H1 (cell line): ENCODE measurements at regions not wholly inside any gene's neighbourhood (a gene's known extent, or its start where the extent isn't known, plus 50 kb on each side); places are given as distances from the start of the nearest gene placed in this dataset.

ENCODE experiments used
- CTCF ChIA-PET: fragments of 300-600 bp; sonication (Branson Sonifier 250); formaldehyde crosslinking; loops from one replicate; lab custom pipeline; 2021; ENCODE audit not compliant: partially characterized antibody; lab: Charles Lee
- POLR2A ChIA-PET: fragments of 300-600 bp; sonication (Branson Sonifier 250); formaldehyde crosslinking; loops from one replicate; lab custom pipeline; 2021; ENCODE audit warnings: inconsistent platforms; ENCODE audit not compliant: partially characterized antibody; lab: Charles Lee
- DNase-seq, 2 experiments: peaks; one replicate each; pipeline versions ENCODE4 v3.0.0 to v3.0.0-alpha.2; 2010 to 2022; ENCODE audit warnings: low spot score in 2 of 2, low read depth in 1 of 2, mixed read lengths in 1 of 2
- FAIRE-seq: peaks from 2 replicates; lab custom pipeline; 2011; peaks lifted over from hg19 to GRCh38; lab: Jason Lieb, UNC
- H2AFZ ChIP-seq: 2 replicates; pipeline ENCODE4 v1.8.1; 2012; ENCODE audit warnings: low read length, inconsistent platforms
- H2AK5ac ChIP-seq: 2 replicates; pipeline ENCODE4 v1.6.1; 2013; ENCODE audit warnings: low read depth, low read length
- H2BK120ac ChIP-seq: replicated peaks from 2 replicates; pipeline ENCODE3; 2013; ENCODE audit warnings: low read depth, low read length, inconsistent platforms
- H2BK12ac ChIP-seq: 2 replicates; pipeline ENCODE4 v1.6.1; 2013; ENCODE audit warnings: low read depth, low read length
- H2BK15ac ChIP-seq: 2 replicates; pipeline ENCODE4 v1.6.1; 2013; ENCODE audit warnings: low read length
- H2BK20ac ChIP-seq: 2 replicates; pipeline ENCODE4 v1.6.1; 2013; ENCODE audit warnings: low read length
- H2BK5ac ChIP-seq: 2 replicates; pipeline ENCODE4 v1.6.1; 2013; ENCODE audit warnings: low read depth, low read length
- H3K14ac ChIP-seq: 2 replicates; pipeline ENCODE4 v1.6.1; 2013; ENCODE audit warnings: inconsistent platforms; ENCODE audit not compliant: insufficient read length
- H3K18ac ChIP-seq: 2 replicates; pipeline ENCODE4 v1.6.1; 2013; ENCODE audit warnings: low read length; ENCODE audit errors: extremely low read depth
- H3K23ac ChIP-seq: 2 replicates; pipeline ENCODE4 v1.6.1; 2013; ENCODE audit warnings: inconsistent platforms; ENCODE audit not compliant: insufficient read length
- H3K23me2 ChIP-seq: 2 replicates; pipeline ENCODE4 v1.6.1; 2013; ENCODE audit warnings: low read depth, low read length
- H3K27ac ChIP-seq: 2 replicates; pipeline ENCODE4 v1.6.1; 2011; ENCODE audit warnings: low read depth, low read length, inconsistent platforms
- H3K27me3 ChIP-seq, 4 experiments: replicated peaks in 1 of 4; 1 replicate in 1 of 4; 2 replicates in 3 of 4; pipeline versions ENCODE4 v1.6.1 to v1.8.1; 2011 to 2013; ENCODE audit warnings: low read length in 3 of 4, mild to moderate bottlenecking in 3 of 4, inconsistent platforms in 2 of 4, mixed read lengths in 2 of 4, moderate library complexity in 1 of 4; ENCODE audit not compliant: control insufficient read depth in 3 of 4, insufficient read depth in 3 of 4; ENCODE audit errors: extremely low read depth in 1 of 4
- H3K36me3 ChIP-seq, 4 experiments: 2 replicates each; pipeline versions ENCODE4 v1.6.1 to v1.8.1; 2011 to 2013; ENCODE audit warnings: mild to moderate bottlenecking in 4 of 4, low read length in 3 of 4, moderate library complexity in 2 of 4, control low read depth in 1 of 4, inconsistent platforms in 1 of 4; ENCODE audit not compliant: insufficient read depth in 4 of 4, control insufficient read depth in 2 of 4
- H3K4ac ChIP-seq: replicated peaks from 2 replicates; pipeline ENCODE3; 2013; ENCODE audit warnings: low read length, low read depth, mixed read lengths, inconsistent platforms; ENCODE audit not compliant: insufficient read length
- H3K4me1 ChIP-seq, 4 experiments: replicated peaks in 1 of 4; 1 replicate in 1 of 4; 2 replicates in 3 of 4; pipeline versions ENCODE4 v1.6.1 to v1.8.1; 2011 to 2013; ENCODE audit warnings: low read length in 3 of 4, inconsistent platforms in 2 of 4, mixed read lengths in 1 of 4; ENCODE audit not compliant: insufficient read depth in 4 of 4, control insufficient read depth in 3 of 4
- H3K4me2 ChIP-seq, 2 experiments: 2 replicates each; pipeline versions ENCODE4 v1.6.1 to v1.8.1; 2011 to 2013; ENCODE audit warnings: low read depth in 2 of 2, low read length in 2 of 2, control low read depth in 1 of 2, inconsistent platforms in 1 of 2, mild to moderate bottlenecking in 1 of 2; ENCODE audit not compliant: insufficient read depth in 1 of 2
- H3K4me3 ChIP-seq, 4 experiments: fragments of 200-600, 300-600 bp in 1 of 4; sonication (generic), shearing (Covaris generic), sonication (Bioruptor Twin) in 1 of 4; 2 replicates each; pipeline versions ENCODE4 v1.5.1 to v1.8.1; 2011 to 2016; ENCODE audit warnings: low read length in 4 of 4, low read depth in 3 of 4, control low read depth in 2 of 4, inconsistent platforms in 2 of 4, mild to moderate bottlenecking in 2 of 4, mixed read lengths in 1 of 4, moderate library complexity in 1 of 4; ENCODE audit not compliant: insufficient read depth in 2 of 4; ENCODE audit errors: extremely low read depth in 1 of 4
- H3K56ac ChIP-seq: replicated peaks from 2 replicates; pipeline ENCODE3; 2013; ENCODE audit warnings: low read depth, mild to moderate bottlenecking, mixed read lengths, low read length, inconsistent platforms; ENCODE audit not compliant: insufficient read length
- H3K79me1 ChIP-seq: 2 replicates; pipeline ENCODE4 v1.6.1; 2013; ENCODE audit warnings: low read depth, low read length, control low read depth
- H3K79me2 ChIP-seq, 2 experiments: 2 replicates each; pipeline versions ENCODE4 v1.6.1 to v1.8.1; 2012 to 2013; ENCODE audit warnings: low read length in 2 of 2, mild to moderate bottlenecking in 2 of 2, inconsistent platforms in 1 of 2; ENCODE audit not compliant: insufficient read depth in 2 of 2, control insufficient read depth in 1 of 2
- H3K9ac ChIP-seq, 4 experiments: replicated peaks in 1 of 4; 1 replicate in 1 of 4; 2 replicates in 3 of 4; pipeline versions ENCODE4 v1.6.1 to v1.8.1; 2011 to 2013; ENCODE audit warnings: low read depth in 3 of 4, low read length in 3 of 4, control low read depth in 2 of 4, mild to moderate bottlenecking in 2 of 4, moderate library complexity in 2 of 4, inconsistent platforms in 1 of 4; ENCODE audit errors: extremely low read depth in 1 of 4
- H3K9me3 ChIP-seq, 2 experiments: 2 replicates each; pipeline versions ENCODE4 v1.6.1 to v1.8.1; 2012 to 2013; ENCODE audit warnings: mild to moderate bottlenecking in 2 of 2, moderate library complexity in 2 of 2, control low read depth in 1 of 2, inconsistent platforms in 1 of 2, low read depth in 1 of 2, low read length in 1 of 2, mixed read lengths in 1 of 2; ENCODE audit not compliant: insufficient read depth in 2 of 2
- H4K20me1 ChIP-seq, 2 experiments: replicated peaks in 1 of 2; 2 replicates each; pipeline versions ENCODE3 to v1.8.1; 2011 to 2013; ENCODE audit warnings: inconsistent platforms in 2 of 2, low read length in 2 of 2, mild to moderate bottlenecking in 1 of 2; ENCODE audit not compliant: insufficient read depth in 2 of 2, control insufficient read depth in 1 of 2
- H4K5ac ChIP-seq: 2 replicates; pipeline ENCODE4 v1.6.1; 2013; ENCODE audit warnings: low read length, low read depth, mixed read lengths, inconsistent platforms; ENCODE audit not compliant: insufficient read length
- H4K8ac ChIP-seq: 2 replicates; pipeline ENCODE4 v1.8.0; 2013; ENCODE audit warnings: mild to moderate bottlenecking, moderate library complexity, low read length, inconsistent platforms; ENCODE audit not compliant: insufficient read depth; ENCODE audit errors: extremely low read depth
- H4K91ac ChIP-seq: replicated peaks from 2 replicates; pipeline ENCODE3; 2013; ENCODE audit warnings: low read length, mixed read lengths, inconsistent platforms; ENCODE audit not compliant: insufficient read length
- EGR1 ChIP-seq: IDR thresholded peaks from 2 replicates; pipeline ENCODE4 v1.6.1; 2011; ENCODE audit warnings: low read depth, low read length, borderline replicate concordance
- EP300 ChIP-seq, 2 experiments: IDR thresholded peaks; 1 replicate in 1 of 2; 2 replicates in 1 of 2; pipeline ENCODE4 v1.6.1; 2011 to 2012; ENCODE audit warnings: low read depth in 2 of 2, low read length in 2 of 2, mild to moderate bottlenecking in 2 of 2, borderline replicate concordance in 1 of 2, inconsistent platforms in 1 of 2, moderate library complexity in 1 of 2
- JUN ChIP-seq: IDR thresholded peaks from 2 replicates; pipeline ENCODE4 v1.6.1; 2011; ENCODE audit warnings: low read depth, mild to moderate bottlenecking, improper control_type of control experiment, low read length
- NANOG ChIP-seq: IDR thresholded peaks from 2 replicates; pipeline ENCODE4 v1.6.1; 2011; ENCODE audit warnings: low read length, low read depth, mild to moderate bottlenecking, inconsistent platforms; ENCODE audit not compliant: insufficient read depth, poor library complexity, severe bottlenecking
- SP2 ChIP-seq: IDR thresholded peaks from 2 replicates; pipeline ENCODE4 v1.6.1; 2012; ENCODE audit warnings: mild to moderate bottlenecking, low read length, inconsistent platforms
- SUZ12 ChIP-seq: fragments of 200-600 bp; sonication (generic); IDR thresholded peaks from 2 replicates; pipeline ENCODE4 v1.6.1; 2012; ENCODE audit warnings: mild to moderate bottlenecking, inconsistent platforms, low read length, moderate library complexity, mixed read lengths
- TEAD4 ChIP-seq: IDR thresholded peaks from 2 replicates; pipeline ENCODE4 v1.6.1; 2012; ENCODE audit warnings: low read depth, low read length, inconsistent platforms, mixed read lengths
- WGBS, 2 experiments: shearing (Covaris generic) in 1 of 2; methylation state at CpG; one replicate each; pipeline versions ENCODE4 v1.1.6 to v1.1.7; 2013 to 2015; ENCODE audit warnings: low lambda C conversion rate in 2 of 2, mixed read lengths in 2 of 2, inconsistent platforms in 1 of 2, low coverage in 1 of 2, missing lambda C conversion rate in 1 of 2; ENCODE audit not compliant: insufficient replicate concordance in 2 of 2, insufficient coverage in 1 of 2, insufficient read length in 1 of 2; ENCODE audit errors: extremely low coverage in 1 of 2, missing lambda C conversion rate in 1 of 2; 5-methylcytosine and 5-hydroxymethylcytosine counted together

DNA sequence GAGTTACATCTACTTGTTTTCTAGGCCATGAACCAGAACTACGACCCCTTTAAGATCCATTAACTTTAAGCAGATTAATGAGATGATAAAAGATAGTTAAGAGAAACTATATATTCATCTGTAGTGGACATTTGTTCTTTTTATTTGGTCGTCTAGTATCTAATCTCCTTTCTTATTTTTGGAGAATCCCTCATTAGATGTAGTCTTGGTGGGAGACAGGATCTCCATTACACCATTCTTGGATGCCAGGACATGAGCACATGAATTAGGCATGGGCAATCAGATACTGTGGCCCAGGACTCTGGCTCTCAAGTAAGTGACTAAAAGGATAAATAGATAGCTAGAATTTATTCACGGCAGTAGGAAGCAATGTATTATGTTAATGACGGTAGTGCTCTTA lies 245.0 kb downstream of the ATP23 start:
- no peak overlapping the region for H2AFZ ChIP-seq
- H4K5ac ChIP-seq: no peak overlapping the region
- no peak overlapping the region for H2BK15ac ChIP-seq
- no peak overlapping the region for H4K91ac ChIP-seq
- H3K79me1 ChIP-seq: no peaks in the 10 kb centered on the region
- DNase-seq (no peak), FAIRE-seq (no peak)
- no peak overlapping the region for H2BK5ac ChIP-seq
- H2BK20ac ChIP-seq: no peak overlapping the region
- no peaks in the 10 kb centered on the region for H3K27me3 ChIP-seq
- H3K79me2 ChIP-seq: no peaks in the 10 kb centered on the region
- H3K36me3 ChIP-seq: no peaks in the 10 kb centered on the region
- H2AK5ac ChIP-seq: no peak overlapping the region
- H3K27ac ChIP-seq: no peak overlapping the region
- WGBS, 2 experiments: 88% methylated on average over 4 of the region's 4 CpGs; no CpG with 5 or more reads in 1 of the 2 experiments
- no peaks in the 10 kb centered on the region for H3K9me3 ChIP-seq
- H3K23me2 ChIP-seq: no peaks in the 10 kb centered on the region
- H3K9ac ChIP-seq: no peak overlapping the region
- H2BK120ac ChIP-seq: no peak overlapping the region
- POLR2A ChIA-PET: no interaction called here
- no peak overlapping the region for H3K56ac ChIP-seq
- no peak overlapping the region for H4K8ac ChIP-seq
- H3K4me3 ChIP-seq: no peak overlapping the region
- no peaks in the 10 kb centered on the region for H3K4me1 ChIP-seq
- no peak overlapping the region for H3K18ac ChIP-seq
- H4K20me1 ChIP-seq: no peaks in the 10 kb centered on the region
- no peak overlapping the region for H3K4me2 ChIP-seq
- H3K4ac ChIP-seq: no peak overlapping the region
- H3K14ac ChIP-seq: no peak overlapping the region
- no peak overlapping the region for H2BK12ac ChIP-seq
- CTCF ChIA-PET: interaction anchor here (3.1 kb wide), 1 partner anchor 11 kb away, joined by 20 read pairs; no protein-coding TSS in a partner anchor
- TF ChIP-seq JUN (no peak), TEAD4 (no peak), NANOG (no peak), SP2 (no peak), SUZ12 (no peak), EGR1 (no peak), EP300 (IDR thresholded peaks at IDR 0.05; ENCODE audit: borderline replicate concordance in 1 of 2, low read depth in 2 of 2, low read length in 2 of 2) (no peak)
- TF ChIP-seq, all 59 proteins: peak for 0
- no peak overlapping the region for H3K23ac ChIP-seq
